Fibroblast of skin of left quadriceps (primary cell): ENCODE measurements at regions not wholly inside any gene's neighbourhood (a gene's known extent, or its start where the extent isn't known, plus 50 kb on each side); places are given as distances from the start of the nearest gene placed in this dataset.

Experiments
- DNase-seq, 2 experiments: peaks; one replicate each; pipeline ENCODE4 v3.0.0-alpha.2; 2013; ENCODE audit warnings: low read depth in 2 of 2

DNA sequence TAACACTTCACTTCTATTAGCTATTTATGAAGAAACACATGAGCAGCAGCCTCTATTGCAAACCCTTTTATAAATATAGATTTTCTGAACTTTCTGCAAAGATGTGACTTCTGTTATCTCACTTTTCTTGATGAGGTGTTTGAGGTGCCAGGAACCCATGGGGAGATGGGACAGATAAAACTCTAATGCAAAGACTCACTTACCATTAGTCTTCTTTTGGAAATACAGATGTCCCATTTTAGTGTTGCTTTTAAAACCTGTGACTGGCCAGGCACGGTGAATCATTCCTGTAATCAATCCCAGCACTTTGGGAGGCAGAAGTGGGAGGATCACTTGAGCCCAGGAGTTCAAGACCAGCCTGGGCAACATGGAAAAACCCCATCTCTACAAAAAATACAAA lies 171.3 kb upstream of the GAS1 start:
- no peak for DNase-seq

DNA sequence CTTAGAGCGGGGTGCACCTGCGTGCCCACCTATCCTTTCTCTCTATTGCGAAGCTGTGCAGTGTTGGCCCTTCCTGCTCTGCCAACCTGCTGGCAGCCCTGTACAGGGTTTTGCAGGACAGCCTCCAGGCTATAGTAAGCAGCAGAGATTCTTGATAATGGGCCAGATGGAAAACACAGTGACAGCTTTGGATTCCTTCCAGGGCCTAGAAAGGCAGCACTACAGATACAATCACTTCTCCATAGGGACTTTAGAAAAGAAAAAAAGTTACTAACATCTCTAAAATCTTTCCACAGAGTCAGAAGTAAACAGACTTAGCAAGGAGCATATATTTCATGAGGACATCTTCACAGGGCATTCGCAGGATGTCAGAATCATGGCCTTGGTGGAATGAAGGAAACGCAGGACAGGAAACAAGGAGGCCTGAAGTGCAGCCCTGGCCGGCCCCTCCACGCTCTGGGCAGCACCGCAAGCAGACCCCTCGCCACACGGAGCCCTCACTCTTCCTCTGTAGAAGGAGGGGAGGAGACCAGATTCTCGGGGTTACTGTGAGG lies 172.1 kb upstream of the GAS1 start:
- DNase-seq: peak; percentile 88 to 90

DNA sequence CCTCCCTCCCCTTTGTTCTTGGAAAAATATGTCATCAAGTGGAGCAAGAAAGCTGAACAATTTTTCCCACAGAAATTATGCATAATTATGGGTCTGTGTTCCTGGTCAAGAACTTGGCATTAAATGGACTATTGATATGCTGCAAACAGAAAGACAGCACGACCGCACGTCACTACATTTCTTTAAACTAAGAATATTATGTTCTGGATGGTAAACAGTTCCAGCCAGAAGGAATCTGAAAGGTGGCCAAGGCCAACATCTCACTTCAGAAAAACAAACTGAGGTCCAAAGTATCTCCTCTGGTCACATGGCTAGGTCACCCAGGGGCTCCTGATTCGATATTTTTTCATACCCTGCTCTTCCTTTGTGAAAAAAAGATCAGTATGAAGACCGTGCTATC lies 173.3 kb upstream of the GAS1 start:
- no peak for DNase-seq

DNA sequence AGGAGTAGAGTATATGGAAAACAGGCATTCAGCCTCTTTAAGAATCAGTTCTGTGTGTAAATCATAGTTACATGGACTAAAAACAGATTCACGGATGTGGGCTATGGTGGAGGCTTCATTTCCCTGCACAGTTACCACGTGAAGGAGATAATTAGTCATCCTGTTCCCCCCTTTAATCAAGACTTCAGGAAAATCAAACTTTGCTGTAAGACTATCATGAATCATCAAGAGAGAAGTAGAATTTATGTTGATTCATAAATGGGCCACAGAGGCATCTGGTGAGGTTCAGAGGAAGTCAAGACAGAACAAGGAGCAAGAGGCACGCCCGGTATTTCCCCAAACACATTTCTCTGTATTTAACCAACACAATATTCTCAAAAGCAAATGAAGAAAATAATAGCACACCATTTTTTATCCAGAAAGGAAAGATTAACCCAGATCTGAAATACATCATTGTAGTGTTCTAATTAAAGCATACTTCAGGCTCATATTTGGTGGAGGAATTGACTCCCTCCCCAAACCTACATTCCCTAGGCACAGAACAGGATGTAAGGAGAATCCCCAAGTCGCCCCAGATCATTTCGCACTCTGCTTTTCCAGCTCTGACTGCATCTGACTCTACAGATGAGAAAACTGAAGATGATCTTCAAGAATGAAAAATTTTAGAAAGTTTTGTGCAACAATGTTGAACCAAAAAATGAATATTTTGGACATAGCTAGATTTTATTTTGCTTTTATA lies 175.8 kb upstream of the GAS1 start:
- peak; percentile 96 to 97 for DNase-seq

DNA sequence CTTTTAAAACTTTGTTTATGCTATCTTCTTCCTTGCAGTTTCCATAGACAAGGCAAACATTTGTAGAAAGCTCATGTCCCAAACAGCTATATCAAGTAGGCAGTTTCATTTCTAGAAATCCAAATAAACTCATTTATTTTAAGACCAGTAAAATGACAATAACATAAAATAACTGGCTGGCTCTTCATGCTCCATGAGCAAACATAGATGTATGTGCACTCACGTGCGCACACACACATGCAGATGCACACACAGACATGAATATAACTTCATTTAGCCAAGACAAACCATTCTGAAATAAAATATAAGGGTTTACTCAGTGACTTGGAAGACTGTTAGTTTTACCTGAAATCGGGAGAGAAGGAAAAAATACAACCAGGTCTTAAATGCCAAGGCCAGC lies 176.5 kb upstream of the GAS1 start:
- no peak for DNase-seq

DNA sequence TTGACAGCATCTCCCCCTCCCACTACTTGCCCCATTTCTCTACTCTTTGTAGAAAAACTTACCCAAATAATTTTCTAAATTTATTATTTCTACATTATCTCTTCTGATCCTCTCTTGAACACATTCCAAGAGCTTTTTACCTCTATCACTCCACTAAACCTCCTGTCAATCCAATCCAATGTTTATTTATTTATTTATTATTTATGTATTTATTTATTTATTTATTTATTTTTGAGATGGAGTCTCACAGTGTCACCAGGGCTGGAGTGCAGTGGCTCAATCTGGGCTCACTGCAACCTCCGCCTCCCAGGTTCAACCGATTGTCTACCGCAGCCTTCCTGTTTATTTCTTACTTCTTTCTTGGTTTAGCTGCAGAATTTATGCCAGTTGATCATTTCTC lies 178.5 kb upstream of the GAS1 start:
- DNase-seq: no peak

DNA sequence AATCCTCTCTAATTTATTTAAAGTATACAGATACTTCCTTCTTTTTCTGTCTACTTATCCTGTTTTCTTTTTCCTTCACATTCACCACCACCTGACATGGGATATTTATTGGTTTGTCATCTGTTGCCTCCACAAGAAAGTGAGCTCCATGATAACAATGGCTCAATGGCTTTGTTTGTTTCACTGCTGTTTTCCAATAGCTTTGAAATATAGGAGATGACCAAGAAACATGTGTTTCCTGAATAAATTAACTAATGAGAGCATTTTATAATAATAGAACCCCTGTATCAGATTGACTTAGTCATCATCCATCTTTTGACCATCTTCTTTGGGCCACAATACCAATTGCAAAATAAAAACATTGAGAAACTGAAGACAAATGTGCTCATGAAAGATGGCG lies 180.2 kb upstream of the GAS1 start:
- no peak for DNase-seq

DNA sequence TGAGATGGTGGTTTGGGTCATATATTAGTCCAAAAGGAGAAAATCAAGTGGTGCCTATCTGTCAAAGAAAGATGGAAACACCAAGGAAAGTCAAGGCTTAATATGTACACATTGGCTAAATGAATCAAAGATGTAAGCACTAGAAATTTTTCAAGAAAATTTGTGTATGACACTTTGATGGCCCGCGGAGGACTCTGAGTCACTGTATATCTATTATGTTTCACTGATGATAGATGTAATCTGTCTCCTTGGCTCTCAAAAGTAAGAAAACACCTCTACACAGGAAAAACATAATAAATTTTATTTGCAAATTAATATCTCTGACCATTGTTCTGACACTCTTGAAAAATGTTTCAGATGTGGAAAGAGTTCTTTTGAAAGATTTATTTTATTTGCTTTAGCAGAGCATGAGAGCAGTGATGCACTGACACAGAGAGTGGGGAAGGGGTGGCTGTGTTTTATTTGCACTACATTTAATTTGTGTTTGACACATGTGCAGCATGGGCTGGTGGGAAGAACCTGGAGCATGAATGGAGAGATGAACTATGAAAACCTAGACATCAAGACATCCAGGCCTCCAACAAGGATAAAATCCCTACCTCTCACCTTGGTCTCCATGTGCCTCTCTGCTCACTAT lies 180.8 kb upstream of the GAS1 start:
- DNase-seq: peak; percentile 71 to 75

DNA sequence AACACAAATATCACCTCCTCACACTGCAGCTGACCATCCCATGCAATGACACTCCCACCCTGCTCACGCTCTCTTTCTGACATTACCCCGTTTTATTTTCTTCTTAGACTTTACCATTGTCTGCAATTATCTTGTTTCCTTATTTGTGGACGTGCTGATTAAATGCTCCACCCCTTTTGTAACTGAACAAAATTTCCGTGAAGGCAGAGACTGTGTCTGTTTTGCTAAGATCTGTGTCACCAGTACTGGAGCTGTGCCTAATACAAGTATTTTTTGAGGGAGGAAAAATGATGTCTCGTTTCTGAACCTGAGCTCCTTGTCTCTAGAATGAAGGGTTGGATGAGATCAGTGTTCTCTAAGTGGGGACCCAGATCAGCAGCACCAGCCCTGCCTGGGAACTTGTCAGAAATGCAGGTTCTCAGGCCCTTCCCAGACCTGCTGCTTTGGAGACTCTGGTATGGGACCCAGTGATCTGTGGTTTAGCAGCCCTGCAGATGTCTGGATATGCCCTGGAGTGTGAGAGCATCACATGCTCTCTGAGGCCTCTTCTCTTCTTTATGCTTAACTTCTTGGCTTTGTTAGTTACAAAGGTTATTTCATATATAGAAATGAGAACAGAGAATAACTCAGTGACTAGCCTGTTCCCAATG lies 181.7 kb upstream of the GAS1 start:
- DNase-seq: no peak

DNA sequence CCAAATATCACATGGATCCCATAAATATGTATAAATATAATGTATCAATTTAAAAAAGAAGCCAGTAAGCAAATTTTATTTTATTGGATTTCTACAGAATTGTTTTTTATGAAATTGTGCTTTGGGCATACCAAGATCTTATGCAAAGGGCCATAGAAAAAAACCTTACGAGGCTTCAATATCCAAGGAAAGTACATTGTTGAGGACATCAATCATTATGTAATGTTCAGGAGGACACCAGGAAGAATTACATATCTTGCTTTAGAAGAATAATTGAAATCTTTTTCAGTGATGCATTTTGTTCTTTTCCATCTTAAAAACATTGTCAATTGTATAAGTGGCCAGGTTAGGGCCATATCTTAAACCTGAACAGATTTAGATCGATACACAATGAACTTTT lies 187.8 kb upstream of the GAS1 start:
- no peak for DNase-seq

DNA sequence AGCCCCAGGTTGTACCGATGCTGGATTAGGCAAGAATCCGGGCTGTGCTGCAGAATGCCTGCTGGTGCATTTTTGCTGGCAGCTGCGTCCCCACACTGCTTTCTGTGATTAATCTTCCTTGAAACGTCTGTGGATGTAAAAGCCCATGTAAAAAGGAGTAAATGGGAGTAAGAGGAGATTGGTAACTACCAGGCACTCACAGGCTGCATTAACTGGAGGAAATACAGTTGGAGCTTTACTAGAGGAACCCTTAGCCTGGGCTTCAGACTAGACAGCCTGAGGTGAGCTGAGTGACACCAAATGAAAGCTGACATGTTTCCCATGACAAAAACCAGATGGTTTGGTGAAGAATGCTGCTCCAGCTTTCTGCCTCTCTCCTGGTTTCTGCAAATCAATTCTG lies 190.4 kb upstream of the GAS1 start:
- no peak for DNase-seq

DNA sequence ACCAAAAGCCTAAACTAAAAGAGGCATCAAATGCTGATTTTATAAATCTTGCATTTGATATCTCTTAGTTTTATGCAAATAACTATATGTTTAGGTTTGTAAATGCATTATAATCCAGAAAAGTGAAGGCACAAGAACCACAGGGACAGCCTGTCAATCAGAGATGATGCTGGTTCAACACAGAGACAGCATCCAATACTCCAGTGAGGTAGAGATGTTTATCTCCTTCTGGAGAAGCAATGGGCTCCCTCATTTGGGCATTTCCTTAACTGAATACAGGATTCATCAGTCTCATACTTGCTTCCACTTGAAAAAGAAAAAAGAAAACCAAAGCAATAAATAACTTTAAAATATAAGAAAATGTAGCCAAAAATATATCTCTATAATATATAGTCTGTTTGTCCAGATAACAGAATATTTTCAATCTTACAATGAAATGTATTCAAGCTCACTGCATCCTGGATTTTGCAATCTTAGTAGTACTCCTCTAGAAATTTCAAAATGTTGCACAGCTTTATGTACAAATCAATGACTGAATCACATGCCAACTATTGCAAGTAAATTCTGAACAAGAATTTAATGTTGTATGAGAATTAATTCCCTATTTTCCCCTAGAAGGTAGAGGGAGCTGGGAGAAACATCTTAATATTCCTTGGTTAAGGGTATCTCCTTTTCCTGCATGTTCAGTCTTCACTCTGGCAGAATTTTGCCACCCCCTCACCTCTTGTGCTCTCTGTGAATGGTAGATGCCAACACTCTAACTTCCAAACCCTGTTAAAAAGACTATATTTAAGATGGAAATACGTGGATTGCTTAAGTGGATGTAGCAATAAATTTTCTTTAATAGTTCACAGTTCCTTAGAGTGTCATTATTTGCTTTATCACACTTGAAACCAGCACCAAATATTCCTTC lies 191.1 kb upstream of the GAS1 start:
- no peak for DNase-seq

DNA sequence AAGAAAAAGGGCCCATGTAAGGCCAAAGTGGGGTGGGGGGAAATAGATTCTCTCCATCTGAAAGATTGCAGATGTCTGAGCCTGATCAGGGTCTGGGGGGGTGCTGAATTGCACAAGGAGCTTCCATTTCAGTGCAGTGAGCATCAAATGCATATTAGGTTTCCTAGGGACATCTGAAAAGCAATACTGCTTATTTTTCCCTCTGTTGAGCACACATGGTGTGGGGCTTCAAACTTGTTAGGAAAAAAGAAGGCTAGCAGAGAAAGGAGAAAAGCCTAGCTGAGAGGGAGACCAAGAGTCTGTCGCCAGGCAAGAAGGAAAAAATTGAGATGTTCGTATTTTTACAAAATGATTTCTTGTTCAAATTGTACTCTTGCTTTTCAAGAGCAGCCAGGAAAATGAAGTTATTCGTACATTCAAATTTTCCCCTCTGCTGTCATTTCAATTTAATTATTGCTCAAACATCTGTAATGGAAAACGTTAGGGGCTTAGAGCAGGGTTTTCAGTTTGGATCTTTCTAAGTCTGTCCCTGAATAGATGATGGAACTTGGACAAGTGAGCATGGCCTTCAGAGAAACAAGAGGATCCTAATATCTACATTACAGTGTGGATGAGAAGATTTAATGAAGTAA lies 191.9 kb upstream of the GAS1 start:
- DNase-seq: no peak

DNA sequence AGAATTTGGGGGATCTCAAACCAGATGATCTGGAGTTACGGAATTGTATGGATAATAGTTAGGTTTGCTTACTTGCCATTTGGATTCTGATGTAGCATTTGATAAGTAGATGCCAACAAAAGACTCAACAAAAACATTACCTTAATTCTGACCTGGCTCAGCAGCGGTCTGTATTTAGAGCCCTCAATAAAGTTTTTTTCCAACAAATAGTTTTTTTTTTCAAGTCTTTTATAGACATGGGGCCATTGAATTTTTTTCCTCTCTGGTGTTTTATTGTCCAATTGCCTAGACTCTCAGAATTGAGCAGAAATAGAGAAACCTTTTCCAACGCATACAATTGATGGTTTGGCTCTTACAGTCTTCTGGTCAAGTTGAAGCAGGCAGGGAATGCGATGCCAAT lies 192.8 kb upstream of the GAS1 start:
- no peak for DNase-seq

DNA sequence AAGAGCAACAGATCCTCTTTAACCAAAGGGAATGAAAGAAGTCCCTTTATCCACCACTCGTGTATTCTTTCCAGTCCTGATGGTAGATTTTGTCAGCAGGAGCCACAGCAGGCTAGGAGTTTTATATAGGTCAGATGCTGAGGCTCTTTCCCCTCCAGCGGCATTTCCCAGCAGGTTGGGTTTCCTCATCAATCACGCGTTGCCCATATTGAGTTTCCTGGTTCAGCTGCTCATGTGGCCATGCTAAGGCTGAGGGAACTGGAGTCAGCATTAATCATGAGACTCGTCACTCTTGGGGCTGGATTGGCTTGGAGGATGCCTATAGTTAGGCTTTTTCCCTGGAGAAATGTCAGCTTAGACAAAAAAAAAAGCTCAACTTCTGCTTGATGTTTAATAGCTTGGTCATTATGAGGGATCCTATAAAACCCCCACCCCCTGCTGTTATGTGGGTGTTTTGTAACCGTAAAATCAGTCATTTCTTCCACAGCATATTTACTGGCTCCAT lies 193.4 kb upstream of the GAS1 start:
- peak in 1 of 2 experiments; percentile 42 for DNase-seq

DNA sequence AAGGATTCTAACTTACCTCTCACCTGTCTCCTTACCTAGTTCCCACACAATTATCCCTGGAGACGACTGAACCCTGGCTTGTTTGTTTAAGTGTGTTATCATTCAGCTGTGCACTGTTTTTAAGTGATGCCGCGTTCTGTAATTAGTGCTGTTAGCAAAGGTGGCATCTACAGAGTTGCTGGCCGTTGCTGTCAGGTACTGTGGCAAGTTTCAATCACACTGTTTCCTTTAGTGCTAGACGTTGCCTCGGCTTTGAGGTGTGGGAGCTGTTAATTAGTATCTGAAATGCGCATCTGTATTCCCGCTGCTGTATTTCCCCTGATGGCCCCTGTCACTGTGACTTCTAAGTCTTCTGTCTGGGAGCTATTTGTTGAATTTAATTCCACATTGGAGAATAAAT lies 193.8 kb upstream of the GAS1 start:
- no peak for DNase-seq

DNA sequence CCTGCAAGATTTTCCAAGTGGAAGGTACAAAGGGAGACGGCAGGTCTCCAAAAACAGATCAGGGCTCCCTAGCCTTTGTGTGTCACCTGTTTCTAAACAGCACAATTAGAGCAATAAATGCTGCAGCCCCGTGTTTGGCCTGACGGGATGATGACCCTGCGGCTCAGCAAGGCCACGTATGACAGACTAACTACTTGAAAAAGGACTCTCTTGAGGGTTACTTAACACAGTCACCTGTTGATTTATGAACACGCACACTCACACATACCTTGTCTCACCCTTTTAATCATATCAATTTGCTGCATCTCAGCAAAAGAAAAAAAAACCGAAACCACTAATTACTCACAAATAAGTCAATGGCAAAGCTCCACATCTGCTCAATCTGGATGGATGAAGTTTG lies 199.6 kb upstream of the GAS1 start:
- DNase-seq: no peak

DNA sequence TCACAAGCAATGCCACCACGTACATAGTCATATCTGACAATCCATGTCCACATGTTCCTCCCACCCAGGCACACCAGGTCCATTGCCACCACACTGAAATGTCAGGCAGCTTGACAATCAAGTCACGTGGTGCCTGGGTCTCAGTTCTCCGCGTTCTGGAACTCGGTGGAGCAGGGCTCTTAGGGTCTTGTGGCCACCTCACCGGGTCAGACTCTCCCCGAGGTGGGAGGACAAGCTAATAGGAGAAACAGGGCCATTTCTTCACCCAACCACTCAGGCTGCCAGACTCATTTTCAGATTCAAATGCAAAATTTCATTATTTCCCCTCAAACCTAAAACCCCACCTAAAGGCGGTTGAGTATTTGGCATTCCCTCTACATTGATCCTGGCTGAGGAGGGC lies 200.5 kb upstream of the GAS1 start:
- DNase-seq: no peak

DNA sequence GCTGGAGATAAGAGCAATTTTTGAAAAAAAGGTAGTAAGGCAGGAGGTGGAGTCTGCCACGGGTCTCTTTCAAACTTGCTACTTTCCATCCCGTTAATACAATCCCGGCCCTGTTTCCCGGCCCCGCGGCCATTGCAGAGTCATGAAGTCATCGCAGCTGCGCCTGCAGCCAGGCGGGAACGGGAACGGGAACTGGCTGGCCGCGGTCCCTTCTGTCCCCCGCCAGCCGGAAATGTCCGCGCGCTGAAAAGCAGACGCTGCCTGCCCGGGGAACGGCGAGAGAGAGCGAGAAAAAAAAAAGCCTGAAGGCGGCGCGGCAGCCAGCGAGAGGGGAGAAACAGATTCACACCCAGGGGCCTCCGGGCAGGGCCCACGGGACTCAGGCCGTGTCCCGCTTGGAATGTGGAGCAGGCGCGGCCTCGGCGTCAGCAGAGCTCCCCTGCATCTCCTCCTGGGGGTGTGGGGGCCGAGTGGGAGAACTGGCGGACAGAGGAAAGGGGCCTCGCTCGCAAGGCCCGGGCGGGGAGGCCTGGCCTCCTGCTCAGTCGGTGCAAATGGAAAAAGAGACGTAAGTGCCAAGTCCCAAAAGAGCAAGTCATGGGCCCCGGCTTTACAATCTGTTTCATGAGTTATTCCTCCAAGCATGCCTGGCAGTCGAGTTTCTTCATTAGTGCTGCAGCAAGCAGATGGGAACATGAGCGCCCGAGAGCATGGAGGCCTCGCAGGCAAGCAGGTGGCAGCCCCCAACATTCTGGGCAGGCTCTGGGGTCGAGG lies 201.2 kb upstream of the GAS1 start:
- peak; percentile 34 to 35 for DNase-seq

DNA sequence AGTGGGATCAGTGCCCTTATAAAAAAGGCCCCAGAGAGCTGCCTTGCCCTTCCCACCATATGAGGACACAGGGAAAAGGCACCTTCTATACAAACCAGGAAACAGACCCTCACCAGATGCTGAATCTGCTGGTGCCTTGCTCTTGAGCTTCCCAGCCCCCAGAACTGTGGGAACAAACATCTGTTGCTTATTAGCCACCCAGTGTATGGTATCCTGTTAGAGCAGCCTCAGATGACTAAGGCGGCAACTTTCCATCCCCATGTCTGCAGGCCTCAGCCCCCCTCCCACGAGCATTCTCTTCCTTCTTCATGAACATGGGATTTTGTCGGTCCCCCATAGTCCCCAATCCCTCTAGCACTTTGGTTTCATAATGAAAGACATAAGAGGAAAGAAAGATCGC lies 202.5 kb upstream of the GAS1 start:
- DNase-seq: peak; percentile 51 to 52
